Mesendoderm (in vitro differentiated cells): ENCODE measurements at regions not wholly inside any gene's neighbourhood (a gene's known extent, or its start where the extent isn't known, plus 50 kb on each side); places are given as distances from the start of the nearest gene placed in this dataset.
A peak's percentile ranks its signal among the peaks of the same experiment; 100 is the strongest.

ENCODE experiments used
- DNase-seq: peaks from one replicate; pipeline ENCODE4 v3.0.0; 2013
- H2AK5ac ChIP-seq: 2 replicates; pipeline ENCODE4 v1.6.1; 2013; ENCODE audit warnings: low read length, inconsistent platforms
- H2BK120ac ChIP-seq: 2 replicates; pipeline ENCODE4 v1.6.1; 2013; ENCODE audit warnings: low read depth, mild to moderate bottlenecking, low read length, moderate library complexity, mixed read lengths
- H2BK15ac ChIP-seq: replicated peaks from 2 replicates; pipeline ENCODE4 v1.6.1; 2013; ENCODE audit warnings: low read depth, mild to moderate bottlenecking, moderate library complexity
- H2BK5ac ChIP-seq: 2 replicates; pipeline ENCODE4 v1.6.1; 2013; ENCODE audit warnings: low read length, inconsistent platforms
- H3K18ac ChIP-seq: 2 replicates; pipeline ENCODE4 v1.6.1; 2013; ENCODE audit warnings: mild to moderate bottlenecking, low read length, mixed read lengths
- H3K23ac ChIP-seq: one replicate; pipeline ENCODE4 v1.6.1; 2013; ENCODE audit warnings: low read length
- H3K27ac ChIP-seq: 2 replicates; pipeline ENCODE4 v1.5.1; 2013; ENCODE audit warnings: low read depth, mild to moderate bottlenecking, inconsistent platforms, low read length, moderate library complexity
- H3K27me3 ChIP-seq: 2 replicates; pipeline ENCODE4 v1.6.1; 2013; ENCODE audit warnings: low read length, control low read depth, mild to moderate bottlenecking, inconsistent platforms; ENCODE audit not compliant: insufficient read depth, poor library complexity
- H3K36me3 ChIP-seq: 2 replicates; pipeline ENCODE4 v1.6.1; 2013; ENCODE audit warnings: low read length, inconsistent platforms; ENCODE audit not compliant: control insufficient read depth, insufficient read depth
- H3K4ac ChIP-seq: one replicate; pipeline ENCODE4 v1.6.1; 2013; ENCODE audit warnings: low read depth, mild to moderate bottlenecking, low read length, moderate library complexity
- H3K4me1 ChIP-seq: 2 replicates; pipeline ENCODE4 v1.6.1; 2013; ENCODE audit warnings: low read depth, low read length, inconsistent platforms; ENCODE audit not compliant: control insufficient read depth
- H3K4me2 ChIP-seq: 2 replicates; pipeline ENCODE4 v1.6.1; 2013; ENCODE audit warnings: low read length
- H3K4me3 ChIP-seq: 2 replicates; pipeline ENCODE4 v1.5.1; 2013; ENCODE audit warnings: mild to moderate bottlenecking, low read length
- H3K56ac ChIP-seq: one replicate; pipeline ENCODE4 v1.6.1; 2013; ENCODE audit warnings: low read length
- H3K79me1 ChIP-seq: 2 replicates; pipeline ENCODE4 v1.6.1; 2013; ENCODE audit warnings: low read length, inconsistent platforms
- H3K79me2 ChIP-seq: 2 replicates; pipeline ENCODE4 v1.6.1; 2013; ENCODE audit warnings: mild to moderate bottlenecking, low read length; ENCODE audit not compliant: control insufficient read depth, insufficient read depth
- H3K9ac ChIP-seq: 2 replicates; pipeline ENCODE4 v1.6.1; 2013; ENCODE audit warnings: low read length, inconsistent platforms
- H4K5ac ChIP-seq: one replicate; pipeline ENCODE4 v1.6.1; 2013; ENCODE audit warnings: low read length
- H4K8ac ChIP-seq: one replicate; pipeline ENCODE4 v1.6.1; 2013; ENCODE audit warnings: low read depth, mild to moderate bottlenecking, control low read depth, low read length, moderate library complexity
- WGBS: extraction: QIAGEN DNeasy Blood & Tissue Kit; methylation state at CpG from one replicate; pipeline ENCODE4 v1.1.7; 2013; ENCODE audit warnings: low lambda C conversion rate, missing lambda C conversion rate; ENCODE audit not compliant: insufficient coverage; ENCODE audit errors: extremely low coverage; 5-methylcytosine and 5-hydroxymethylcytosine counted together

DNA sequence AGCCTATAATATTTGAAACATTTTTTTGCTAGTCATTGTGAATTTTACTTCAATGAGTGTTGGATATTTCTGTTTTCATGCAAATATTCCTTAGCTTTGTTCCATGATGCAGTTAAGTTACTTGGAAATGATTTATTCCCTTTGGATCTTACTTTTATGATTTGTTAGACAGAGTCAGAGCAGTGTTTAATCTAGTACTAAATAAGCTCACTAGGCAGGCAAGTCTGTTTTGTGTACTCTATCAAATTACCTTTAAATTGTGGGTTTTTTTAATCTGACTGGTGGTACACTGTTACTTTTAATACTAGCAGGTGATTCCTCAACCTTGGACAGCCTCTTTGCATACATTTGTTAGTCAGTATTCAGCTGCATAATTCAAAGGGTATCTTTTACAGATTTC, 173.3 kb upstream of the MBNL1 start:
- Histone ChIP-seq H3K18ac (no peak overlapping the region), H2BK120ac (no peak overlapping the region), H2AK5ac (no peak overlapping the region), H3K4me3 (no peak overlapping the region), H2BK15ac (no peak overlapping the region), H3K27ac (no peak overlapping the region), H3K4me2 (no peak overlapping the region), H3K4me1 (no peaks in the 10 kb centered on the region), H3K27me3 (no peaks in the 10 kb centered on the region), H4K8ac (no peak overlapping the region), H3K79me1 (no peaks in the 10 kb centered on the region), H3K4ac (no peak overlapping the region), H3K36me3 (no peaks in the 10 kb centered on the region), H3K9ac (no peak overlapping the region), H3K79me2 (no peaks in the 10 kb centered on the region), H4K5ac (no peak overlapping the region), H2BK5ac (no peak overlapping the region), H3K23ac (no peak overlapping the region), H3K56ac (no peak overlapping the region)
- DNase-seq, result no peak

DNA sequence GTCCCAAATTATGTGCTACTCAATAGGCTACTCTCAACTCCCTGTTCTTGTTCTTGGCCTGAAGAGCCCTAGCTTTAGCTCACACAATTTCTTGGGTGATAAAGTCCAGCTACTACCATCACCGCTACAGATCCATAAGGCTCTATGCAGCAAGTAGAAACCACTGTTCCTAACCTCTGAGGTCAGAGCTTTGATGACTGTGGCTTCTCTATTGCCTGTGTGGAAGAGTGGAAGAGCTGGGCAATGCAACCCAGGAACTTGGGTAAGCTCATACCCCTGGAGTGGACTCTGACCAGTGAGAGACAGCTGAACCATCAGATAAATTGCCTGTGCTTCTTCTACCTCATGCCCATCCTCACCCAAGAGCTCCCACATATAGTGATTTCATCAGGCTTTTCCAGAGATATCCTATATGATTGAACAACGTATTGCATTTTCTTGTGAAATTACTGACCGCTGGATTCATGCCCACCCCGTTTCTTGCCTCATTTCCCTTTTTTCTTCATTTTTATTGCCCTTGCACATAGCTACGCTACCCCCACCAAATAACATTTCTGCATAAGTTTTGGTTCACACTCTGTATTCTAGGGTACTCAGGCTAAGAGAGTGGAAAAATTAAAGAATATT, 172.3 kb upstream of the MBNL1 start:
- H3K79me1 ChIP-seq, result no peaks in the 10 kb centered on the region
- H3K36me3 ChIP-seq, result no peaks in the 10 kb centered on the region
- H2BK15ac ChIP-seq, result no peak overlapping the region
- H3K27ac ChIP-seq, result no peak overlapping the region
- H3K18ac ChIP-seq, result no peak overlapping the region
- H2BK120ac ChIP-seq, result no peak overlapping the region
- H2AK5ac ChIP-seq, result no peak overlapping the region
- H3K9ac ChIP-seq, result no peak overlapping the region
- no peak overlapping the region for H3K23ac ChIP-seq
- H3K4me2 ChIP-seq, result no peak overlapping the region
- H4K8ac ChIP-seq, result no peak overlapping the region
- no peaks in the 10 kb centered on the region for H3K27me3 ChIP-seq
- no peak for DNase-seq
- H3K4me3 ChIP-seq, result no peak overlapping the region
- H4K5ac ChIP-seq, result no peak overlapping the region
- H3K4me1 ChIP-seq, result peaks cover 2% of the 10 kb centered on the region
- no peaks in the 10 kb centered on the region for H3K79me2 ChIP-seq
- no peak overlapping the region for H3K4ac ChIP-seq
- WGBS, result no CpG with 5 or more reads among the region's 5 CpGs
- no peak overlapping the region for H2BK5ac ChIP-seq
- H3K56ac ChIP-seq, result no peak overlapping the region

DNA sequence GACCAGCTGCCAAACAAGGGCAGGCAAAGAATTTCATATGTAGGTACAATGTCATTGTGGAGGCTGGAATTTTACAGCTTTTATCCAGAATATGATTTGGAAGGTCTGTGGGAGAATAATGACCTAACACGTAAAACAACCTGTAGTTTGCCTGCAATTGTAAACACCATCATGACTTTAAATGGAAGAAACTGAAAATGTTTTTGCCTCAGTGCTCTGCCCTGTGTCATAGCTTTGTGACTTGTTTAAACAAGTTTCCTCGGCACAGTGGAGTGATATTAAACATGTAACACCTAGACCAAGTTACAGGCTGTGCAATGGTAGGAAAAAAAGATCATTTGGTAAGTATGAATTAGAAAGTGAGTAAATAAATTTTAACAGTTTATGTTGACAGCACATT, 171.6 kb upstream of the MBNL1 start:
- Histone ChIP-seq H2AK5ac (no peak overlapping the region), H3K4me3 (no peak overlapping the region), H3K4ac (no peak overlapping the region), H2BK15ac (no peak overlapping the region), H2BK5ac (no peak overlapping the region), H3K79me1 (no peaks in the 10 kb centered on the region), H3K56ac (no peak overlapping the region), H3K36me3 (no peaks in the 10 kb centered on the region), H3K18ac (no peak overlapping the region), H3K9ac (no peak overlapping the region), H4K5ac (no peak overlapping the region), H2BK120ac (no peak overlapping the region), H3K27me3 (no peaks in the 10 kb centered on the region), H4K8ac (no peak overlapping the region), H3K79me2 (no peaks in the 10 kb centered on the region), H3K27ac (no peak overlapping the region), H3K23ac (no peak overlapping the region), H3K4me2 (no peak overlapping the region), H3K4me1 (peaks cover 2% of the 10 kb centered on the region)
- no CpG with 5 or more reads among the region's 2 CpGs for WGBS
- no peak for DNase-seq

DNA sequence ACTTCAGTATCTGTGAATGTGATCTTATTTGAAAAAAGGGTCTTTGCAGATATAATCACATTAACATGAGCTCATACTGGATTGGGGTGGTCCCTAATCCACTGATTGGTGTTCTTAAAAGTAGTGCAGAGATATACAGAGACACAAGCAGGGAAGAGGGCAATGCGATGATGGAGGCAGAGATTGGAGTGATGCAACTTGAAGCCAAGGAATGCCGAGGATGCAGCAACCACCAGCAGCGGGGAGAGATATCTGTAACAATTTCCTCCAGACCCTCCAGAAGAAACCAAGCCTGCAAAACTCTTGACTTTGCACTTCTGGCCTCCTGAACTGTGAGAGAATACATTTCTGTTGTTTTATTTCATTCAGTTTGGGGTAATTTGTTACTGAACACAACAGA, 171.0 kb upstream of the MBNL1 start:
- Histone ChIP-seq H3K9ac (no peak overlapping the region), H3K36me3 (no peaks in the 10 kb centered on the region), H3K79me1 (no peaks in the 10 kb centered on the region), H2BK5ac (no peak overlapping the region), H2BK15ac (no peak overlapping the region), H2AK5ac (no peak overlapping the region), H3K56ac (no peak overlapping the region), H3K27me3 (no peaks in the 10 kb centered on the region), H3K4me1 (peaks cover 2% of the 10 kb centered on the region), H3K18ac (no peak overlapping the region), H3K4me2 (no peak overlapping the region), H3K27ac (no peak overlapping the region), H3K23ac (no peak overlapping the region), H2BK120ac (no peak overlapping the region), H4K8ac (no peak overlapping the region), H3K79me2 (no peaks in the 10 kb centered on the region), H3K4ac (no peak overlapping the region), H4K5ac (no peak overlapping the region), H3K4me3 (no peak overlapping the region)
- peak; percentile 74 for DNase-seq
- WGBS, result no CpG with 5 or more reads among the region's 3 CpGs

DNA sequence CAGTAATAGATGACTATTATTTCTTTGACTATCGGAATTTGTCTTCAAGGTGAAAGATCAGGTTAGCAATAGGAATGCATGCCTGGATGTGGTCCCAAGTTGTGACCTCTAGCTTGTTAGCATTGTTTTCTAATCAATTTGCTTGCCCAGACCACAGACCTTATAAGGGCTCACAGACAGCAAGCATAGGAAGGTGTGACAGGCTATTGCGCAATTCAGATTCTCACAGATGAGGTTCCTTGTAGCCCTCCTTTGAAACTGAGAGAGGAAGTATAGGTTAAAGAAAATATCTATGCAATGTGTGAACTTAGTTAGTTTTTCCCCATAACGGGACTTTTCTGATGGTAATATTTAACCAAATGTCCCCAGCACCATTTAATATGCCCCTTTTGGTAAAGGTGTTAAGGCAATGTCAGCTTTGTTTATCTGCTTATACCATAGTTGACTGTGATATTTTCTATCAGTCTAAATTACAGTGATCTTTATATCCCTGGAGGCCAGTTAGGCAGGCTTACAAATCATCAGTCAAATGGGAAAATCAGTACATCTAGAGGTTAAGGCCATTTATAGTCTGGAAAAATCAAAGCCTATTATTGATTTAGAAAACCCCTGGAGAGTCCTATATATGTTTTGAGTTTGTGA, 168.1 kb upstream of the MBNL1 start:
- H3K4me2 ChIP-seq, result no peak overlapping the region
- no peak overlapping the region for H4K8ac ChIP-seq
- no peaks in the 10 kb centered on the region for H3K79me1 ChIP-seq
- no peaks in the 10 kb centered on the region for H3K27me3 ChIP-seq
- no peak overlapping the region for H3K4me3 ChIP-seq
- no peak overlapping the region for H3K9ac ChIP-seq
- DNase-seq, result peak; percentile 94
- no peak overlapping the region for H3K23ac ChIP-seq
- no peaks in the 10 kb centered on the region for H3K36me3 ChIP-seq
- H3K4me1 ChIP-seq, result peaks cover 2% of the 10 kb centered on the region
- H2BK5ac ChIP-seq, result no peak overlapping the region
- no peak overlapping the region for H3K27ac ChIP-seq
- H4K5ac ChIP-seq, result no peak overlapping the region
- H3K4ac ChIP-seq, result no peak overlapping the region
- no peak overlapping the region for H2AK5ac ChIP-seq
- H2BK120ac ChIP-seq, result no peak overlapping the region
- H3K79me2 ChIP-seq, result no peaks in the 10 kb centered on the region
- WGBS, result no CpG with 5 or more reads among the region's 3 CpGs
- no peak overlapping the region for H3K18ac ChIP-seq
- no peak overlapping the region for H2BK15ac ChIP-seq
- H3K56ac ChIP-seq, result no peak overlapping the region

DNA sequence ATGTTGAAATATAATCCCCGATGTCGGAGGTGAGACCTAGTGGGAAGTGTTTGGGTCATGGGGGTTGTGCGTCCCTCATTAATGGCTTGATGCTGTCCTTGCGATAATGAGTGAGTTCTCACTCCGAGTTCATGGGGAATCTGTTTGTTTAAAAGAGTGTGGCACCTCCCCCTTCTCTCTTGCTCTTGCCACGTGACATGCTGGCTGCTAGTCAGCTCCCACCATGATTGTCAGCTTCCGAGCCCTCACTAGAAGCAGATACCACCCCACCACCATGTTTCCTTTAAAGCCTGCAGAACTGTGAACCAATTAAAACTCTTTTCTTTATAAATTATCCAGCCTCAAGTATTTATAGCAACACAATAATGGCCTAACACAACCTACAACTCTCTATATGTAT, 166.3 kb upstream of the MBNL1 start:
- Histone ChIP-seq H3K4ac (no peak overlapping the region), H4K8ac (no peak overlapping the region), H2BK15ac (no peak overlapping the region), H3K23ac (no peak overlapping the region), H2BK5ac (no peak overlapping the region), H3K9ac (no peak overlapping the region), H3K79me1 (no peaks in the 10 kb centered on the region), H2AK5ac (no peak overlapping the region), H3K27ac (no peak overlapping the region), H3K27me3 (no peaks in the 10 kb centered on the region), H3K4me3 (no peak overlapping the region), H4K5ac (no peak overlapping the region), H3K79me2 (no peaks in the 10 kb centered on the region), H3K56ac (peak overlapping the region; percentile 18), H3K4me1 (peaks cover 2% of the 10 kb centered on the region), H3K4me2 (no peak overlapping the region), H2BK120ac (no peak overlapping the region), H3K36me3 (no peaks in the 10 kb centered on the region), H3K18ac (no peak overlapping the region)
- DNase-seq, result no peak
- WGBS, result no CpG with 5 or more reads among the region's 7 CpGs
